CD4-positive, alpha-beta memory T cell (primary cell): ENCODE measurements at regions not wholly inside any gene's neighbourhood (a gene's known extent, or its start where the extent isn't known, plus 50 kb on each side); places are given as distances from the start of the nearest gene placed in this dataset.

Source experiments
- CTCF ChIA-PET: fragments of 350-600 bp; sonication (Branson Sonifier 250); formaldehyde crosslinking; loops from one replicate; lab custom pipeline; 2021; ENCODE audit warnings: inconsistent platforms; ENCODE audit not compliant: partially characterized antibody; lab: Charles Lee
- POLR2A ChIA-PET: fragments of 350-600 bp; sonication (Branson Sonifier 250); formaldehyde crosslinking; loops from one replicate; lab custom pipeline; 2021; ENCODE audit not compliant: partially characterized antibody; lab: Charles Lee
- DNase-seq, 5 donors: peaks; one replicate each; pipeline versions ENCODE4 v3.0.0 to v3.0.0-alpha.2; 2020 to 2022; ENCODE audit warnings: mixed read lengths in 1 of 5
- H3K27ac ChIP-seq: one replicate; pipeline ENCODE4 v1.7.0; 2013; ENCODE audit warnings: low read depth, low read length
- H3K27me3 ChIP-seq: 2 replicates; pipeline ENCODE4 v1.7.0; 2013; ENCODE audit warnings: mild to moderate bottlenecking, low read length, moderate library complexity; ENCODE audit not compliant: insufficient read depth
- H3K36me3 ChIP-seq: 2 replicates; pipeline ENCODE4 v1.7.0; 2013; ENCODE audit warnings: mild to moderate bottlenecking, low read length, moderate library complexity; ENCODE audit not compliant: insufficient read depth
- H3K4me1 ChIP-seq: 2 replicates; pipeline ENCODE4 v1.7.0; 2013; ENCODE audit warnings: mild to moderate bottlenecking, low read length, moderate library complexity; ENCODE audit not compliant: insufficient read depth
- H3K4me3 ChIP-seq, 2 donors: one replicate each; pipeline ENCODE4 v1.7.0; 2013; ENCODE audit warnings: low read length in 2 of 2, mild to moderate bottlenecking in 1 of 2
- H3K9me3 ChIP-seq, 2 donors: one replicate each; pipeline ENCODE4 v1.7.0; 2013; ENCODE audit warnings: low read length in 2 of 2, control low read depth in 1 of 2; ENCODE audit not compliant: control insufficient read depth in 1 of 2
- H3K27ac Mint-ChIP-seq, 7 donors: one replicate each; pipeline ENCODE4 v1.8.0; 2020 to 2021; ENCODE audit warnings: mixed read lengths in 7 of 7, mild to moderate bottlenecking in 6 of 7, inconsistent platforms in 3 of 7, moderate library complexity in 3 of 7
- H3K27me3 Mint-ChIP-seq, 2 donors: one replicate each; pipeline ENCODE4 v1.8.0; 2020 to 2021; ENCODE audit warnings: mixed read lengths in 2 of 2
- H3K36me3 Mint-ChIP-seq, 2 donors: one replicate each; pipeline ENCODE4 v1.8.0; 2020 to 2021; ENCODE audit warnings: mixed read lengths in 2 of 2, inconsistent platforms in 1 of 2, mild to moderate bottlenecking in 1 of 2
- H3K4me1 Mint-ChIP-seq, 4 donors: one replicate each; pipeline ENCODE4 v1.8.0; 2020 to 2021; ENCODE audit warnings: mixed read lengths in 4 of 4, mild to moderate bottlenecking in 1 of 4
- H3K4me3 Mint-ChIP-seq, 8 donors: one replicate each; pipeline ENCODE4 v1.8.0; 2020 to 2021; ENCODE audit warnings: mixed read lengths in 8 of 8, mild to moderate bottlenecking in 7 of 8, moderate library complexity in 6 of 8, inconsistent platforms in 3 of 8
- H3K9me3 Mint-ChIP-seq, 8 donors: one replicate each; pipeline ENCODE4 v1.8.0; 2020 to 2021; ENCODE audit warnings: mixed read lengths in 8 of 8, mild to moderate bottlenecking in 5 of 8, inconsistent platforms in 3 of 8, moderate library complexity in 1 of 8
- intact Hi-C: fragments of 100-400 bp; cut with micrococcal nuclease; formaldehyde crosslinking; loops from one replicate; pipeline ENCODE4 v1.15.1; 2023

DNA sequence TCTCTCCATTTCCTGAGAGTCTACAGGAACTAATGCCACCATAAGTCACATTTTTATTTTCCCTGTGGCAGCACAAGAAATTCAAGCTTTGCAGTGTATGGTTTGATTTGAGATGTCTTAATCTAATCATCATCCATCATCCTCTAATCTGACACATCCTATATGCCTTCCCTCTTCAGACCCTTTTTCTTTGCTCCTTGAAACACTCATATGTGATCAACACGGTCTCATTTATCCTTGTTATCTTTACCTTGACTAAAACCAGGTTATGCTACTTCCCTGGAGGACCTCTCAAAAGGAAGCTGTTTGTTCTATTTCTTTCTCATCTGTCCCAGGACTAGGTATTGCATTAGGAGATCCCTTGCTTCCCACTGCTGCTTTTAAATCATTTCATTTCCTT, 146.9 kb upstream of the MRPS30 start:
- Mint-ChIP-seq H3K4me1 (no peaks in the 10 kb centered on the region), H3K9me3 (peaks cover 3 to 36% (median 10%) of the 10 kb centered on the region in 8 donors), H3K36me3 (no peaks in the 10 kb centered on the region), H3K27me3 (no peaks in the 10 kb centered on the region), H3K4me3 (peak overlapping the region in 1 of 8 donors; percentile 7), H3K27ac (no peak overlapping the region)
- Histone ChIP-seq H3K27ac (no peak overlapping the region), H3K36me3 (no peaks in the 10 kb centered on the region), H3K4me3 (no peak overlapping the region), H3K9me3 (no peaks in the 10 kb centered on the region), H3K27me3 (no peaks in the 10 kb centered on the region), H3K4me1 (no peaks in the 10 kb centered on the region)
- no peak for DNase-seq
- CTCF ChIA-PET, result no interaction called here
- intact Hi-C loops, result no loop called here
- POLR2A ChIA-PET, result no interaction called here

DNA sequence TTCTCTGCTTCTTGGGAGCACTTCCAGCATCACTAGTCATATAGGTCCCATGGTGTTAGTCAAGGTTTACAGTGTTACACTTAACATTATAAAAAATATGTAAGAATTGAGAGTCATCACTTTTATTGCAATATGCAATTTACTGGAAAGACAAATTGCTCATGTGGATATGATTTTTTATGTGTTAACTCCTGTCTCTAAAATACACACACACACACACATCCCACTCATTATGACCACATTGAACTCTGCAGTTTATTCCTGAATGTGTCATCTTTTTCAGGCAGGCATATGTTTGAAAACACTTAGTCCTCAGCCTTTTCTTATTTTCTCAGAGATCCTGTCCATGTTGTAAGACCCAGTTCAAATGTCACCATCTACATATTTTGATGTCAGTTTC, 148.5 kb upstream of the MRPS30 start:
- ChIA-PET POLR2A (no interaction called here), CTCF (no interaction called here)
- Histone ChIP-seq H3K27me3 (no peaks in the 10 kb centered on the region), H3K4me1 (no peaks in the 10 kb centered on the region), H3K36me3 (no peaks in the 10 kb centered on the region), H3K9me3 (peaks cover 0 to 6% of the 10 kb centered on the region in 2 donors), H3K27ac (no peak overlapping the region), H3K4me3 (no peak overlapping the region)
- no peak for DNase-seq
- Mint-ChIP-seq H3K4me1 (no peaks in the 10 kb centered on the region), H3K9me3 (peaks cover 4 to 38% (median 13%) of the 10 kb centered on the region in 8 donors), H3K27me3 (no peaks in the 10 kb centered on the region), H3K27ac (no peak overlapping the region), H3K36me3 (no peaks in the 10 kb centered on the region), H3K4me3 (no peak overlapping the region)
- intact Hi-C loops, result no loop called here

DNA sequence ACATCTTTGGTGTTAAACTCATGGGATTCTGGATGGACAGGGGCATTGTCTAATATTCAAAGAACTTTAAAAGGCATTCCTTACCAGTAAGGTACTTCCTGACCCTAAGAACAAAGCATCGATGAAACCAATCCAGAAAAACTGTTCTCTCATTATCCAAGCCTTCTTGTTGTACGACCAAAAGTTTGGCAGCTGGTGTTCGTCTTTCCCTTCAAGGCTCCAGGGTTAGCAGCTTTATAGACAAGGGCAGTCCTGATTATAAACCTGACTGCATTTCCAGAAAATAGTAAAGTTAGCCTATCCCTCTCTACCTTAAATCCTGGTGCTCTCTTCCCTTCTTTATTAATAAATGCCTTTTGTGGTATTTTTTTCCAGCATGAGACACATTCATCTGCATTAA, 149.4 kb upstream of the MRPS30 start:
- Mint-ChIP-seq H3K9me3 (peaks cover 4 to 39% (median 15%) of the 10 kb centered on the region in 8 donors), H3K36me3 (no peaks in the 10 kb centered on the region), H3K4me1 (no peaks in the 10 kb centered on the region), H3K27ac (no peak overlapping the region), H3K27me3 (no peaks in the 10 kb centered on the region), H3K4me3 (no peak overlapping the region)
- peaks cover 0 to 6% of the 10 kb centered on the region in 2 donors for H3K9me3 ChIP-seq
- POLR2A ChIA-PET, result no interaction called here
- H3K4me3 ChIP-seq, result no peak overlapping the region
- no peaks in the 10 kb centered on the region for H3K27me3 ChIP-seq
- intact Hi-C loops, result no loop called here
- CTCF ChIA-PET, result no interaction called here
- no peaks in the 10 kb centered on the region for H3K4me1 ChIP-seq
- no peak overlapping the region for H3K27ac ChIP-seq
- H3K36me3 ChIP-seq, result no peaks in the 10 kb centered on the region
- DNase-seq, result no peak

DNA sequence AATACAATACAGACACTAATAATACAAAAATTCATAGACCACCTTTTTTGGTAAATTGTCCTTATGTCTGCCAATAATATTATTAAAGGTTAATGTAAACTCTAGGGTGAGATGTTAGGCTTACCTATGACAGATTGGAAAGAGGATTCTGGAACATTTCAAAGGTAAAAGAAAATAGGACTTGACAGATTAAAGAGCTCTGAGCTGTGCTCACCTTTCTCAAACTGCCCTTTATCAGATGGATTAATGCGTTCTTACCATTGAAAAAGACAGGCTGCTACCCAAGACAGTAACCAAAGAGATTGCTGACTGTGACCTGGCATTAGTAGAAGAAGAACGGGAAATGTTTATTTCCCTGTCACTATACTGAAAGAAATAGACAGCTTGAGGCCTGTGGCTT, 156.1 kb upstream of the MRPS30 start:
- Histone ChIP-seq H3K27me3 (no peaks in the 10 kb centered on the region), H3K27ac (no peak overlapping the region), H3K4me3 (no peak overlapping the region), H3K9me3 (peaks cover 0 to 6% of the 10 kb centered on the region in 2 donors), H3K36me3 (no peaks in the 10 kb centered on the region), H3K4me1 (no peaks in the 10 kb centered on the region)
- H3K4me3 Mint-ChIP-seq, result no peak overlapping the region
- POLR2A ChIA-PET, result no interaction called here
- DNase-seq, result no peak
- H3K36me3 Mint-ChIP-seq, result no peaks in the 10 kb centered on the region
- CTCF ChIA-PET, result no interaction called here
- no peaks in the 10 kb centered on the region for H3K4me1 Mint-ChIP-seq
- H3K27ac Mint-ChIP-seq, result no peak overlapping the region
- intact Hi-C loops, result no loop called here
- no peaks in the 10 kb centered on the region for H3K27me3 Mint-ChIP-seq
- H3K9me3 Mint-ChIP-seq, result peaks cover 4 to 20% (median 10%) of the 10 kb centered on the region in 8 donors

DNA sequence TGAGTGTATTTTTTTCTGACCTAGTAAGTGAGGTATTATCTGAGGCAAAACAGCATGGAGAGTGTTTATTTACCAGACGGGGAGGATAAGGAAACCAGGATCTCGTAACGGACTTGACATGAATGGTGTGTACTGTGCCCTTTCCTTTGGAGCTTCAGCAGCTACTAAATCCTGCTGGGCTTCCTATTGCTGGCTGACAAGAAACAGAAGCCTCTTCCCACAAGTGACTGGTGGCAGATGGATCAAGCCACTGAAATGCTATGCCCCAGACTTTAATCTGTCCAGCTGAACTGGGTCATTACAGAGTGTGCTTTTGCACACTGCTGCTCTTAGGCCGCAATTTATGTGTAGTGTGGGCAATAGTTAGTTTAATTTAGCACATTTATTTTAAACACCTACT, 162.7 kb upstream of the MRPS30 start:
- DNase-seq, result no peak
- Mint-ChIP-seq H3K27ac (no peak overlapping the region), H3K9me3 (peaks cover 0 to 2% (median 0%) of the 10 kb centered on the region in 8 donors), H3K36me3 (no peaks in the 10 kb centered on the region), H3K27me3 (no peaks in the 10 kb centered on the region), H3K4me3 (no peak overlapping the region), H3K4me1 (no peaks in the 10 kb centered on the region)
- intact Hi-C loops, result no loop called here
- Histone ChIP-seq H3K9me3 (no peaks in the 10 kb centered on the region), H3K27me3 (no peaks in the 10 kb centered on the region), H3K4me1 (no peaks in the 10 kb centered on the region), H3K36me3 (no peaks in the 10 kb centered on the region), H3K4me3 (no peak overlapping the region), H3K27ac (no peak overlapping the region)
- CTCF ChIA-PET, result no interaction called here
- POLR2A ChIA-PET, result no interaction called here

DNA sequence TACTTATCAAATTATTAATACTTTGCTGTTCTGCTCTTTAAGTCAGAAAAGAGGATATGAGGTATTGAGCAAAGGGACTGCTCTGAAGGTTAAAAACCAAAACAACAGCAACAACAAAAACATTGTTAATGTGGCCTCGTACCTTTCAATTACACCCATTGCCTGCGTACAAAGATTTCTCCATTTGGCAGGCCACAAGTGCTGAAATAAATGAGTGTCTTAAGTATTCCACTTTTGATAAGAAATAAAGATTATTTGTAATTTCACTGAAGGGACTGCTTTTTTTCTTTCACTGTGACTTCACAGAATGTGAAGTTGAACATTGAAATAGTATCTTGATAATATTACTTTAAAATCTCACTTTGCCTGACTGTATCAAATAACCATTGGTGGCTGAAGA, 163.2 kb upstream of the MRPS30 start:
- ChIA-PET POLR2A (no interaction called here), CTCF (no interaction called here)
- Histone ChIP-seq H3K27me3 (no peaks in the 10 kb centered on the region), H3K9me3 (no peaks in the 10 kb centered on the region), H3K4me1 (no peaks in the 10 kb centered on the region), H3K36me3 (no peaks in the 10 kb centered on the region), H3K27ac (no peak overlapping the region), H3K4me3 (no peak overlapping the region)
- Mint-ChIP-seq H3K36me3 (no peaks in the 10 kb centered on the region), H3K4me3 (no peak overlapping the region), H3K9me3 (peaks cover 0 to 1% (median 0%) of the 10 kb centered on the region in 8 donors), H3K4me1 (no peaks in the 10 kb centered on the region), H3K27ac (no peak overlapping the region), H3K27me3 (no peaks in the 10 kb centered on the region)
- intact Hi-C loops, result no loop called here
- no peak for DNase-seq

DNA sequence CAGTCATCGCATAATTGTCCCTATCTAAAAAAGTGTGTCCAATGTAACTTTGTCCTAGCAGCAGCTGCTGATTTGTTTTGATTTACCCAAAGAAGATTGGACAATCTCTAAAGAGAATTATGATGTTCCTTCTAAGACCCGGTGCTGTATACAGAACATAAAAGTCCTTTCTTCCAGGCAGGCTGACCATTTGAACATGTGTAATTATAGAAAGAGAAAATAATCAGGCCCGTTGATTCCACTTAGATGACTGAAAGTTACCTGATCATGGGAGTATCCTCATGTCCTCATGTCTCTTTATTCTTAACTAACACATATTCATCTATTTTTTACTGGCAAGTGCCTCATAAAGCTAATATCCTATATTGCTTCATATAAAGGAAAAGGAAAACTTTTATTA, 164.1 kb upstream of the MRPS30 start:
- intact Hi-C loops, result no loop called here
- Mint-ChIP-seq H3K9me3 (peaks cover 0 to 2% (median 0%) of the 10 kb centered on the region in 8 donors), H3K4me3 (no peak overlapping the region), H3K27me3 (no peaks in the 10 kb centered on the region), H3K4me1 (no peaks in the 10 kb centered on the region), H3K27ac (no peak overlapping the region), H3K36me3 (no peaks in the 10 kb centered on the region)
- H3K4me3 ChIP-seq, result no peak overlapping the region
- no peaks in the 10 kb centered on the region for H3K27me3 ChIP-seq
- no peaks in the 10 kb centered on the region for H3K4me1 ChIP-seq
- H3K9me3 ChIP-seq, result no peaks in the 10 kb centered on the region
- H3K36me3 ChIP-seq, result no peaks in the 10 kb centered on the region
- POLR2A ChIA-PET, result no interaction called here
- CTCF ChIA-PET, result no interaction called here
- H3K27ac ChIP-seq, result no peak overlapping the region
- DNase-seq, result no peak

DNA sequence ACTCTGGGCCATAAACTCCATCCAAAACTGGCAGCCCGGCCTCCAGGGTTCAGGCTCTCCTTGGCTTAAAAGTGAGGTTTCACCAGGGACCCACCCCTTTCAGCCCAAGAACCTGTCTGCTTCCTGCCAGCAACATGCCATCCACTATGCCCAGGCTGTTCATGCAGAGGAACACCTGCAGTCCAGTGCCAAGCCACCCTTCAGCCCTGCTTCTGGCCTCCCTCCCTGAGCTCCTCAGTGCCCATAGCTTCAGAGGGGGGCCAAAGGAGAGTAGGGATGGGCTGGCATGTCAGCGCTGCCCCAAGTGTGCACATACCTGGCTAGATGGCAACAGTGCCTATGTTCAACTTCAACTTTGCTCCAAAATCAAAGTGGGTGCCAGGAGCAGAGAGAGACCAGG, 166.9 kb upstream of the MRPS30 start:
- POLR2A ChIA-PET, result no interaction called here
- CTCF ChIA-PET, result no interaction called here
- H3K9me3 Mint-ChIP-seq, result peaks cover 0 to 5% (median 0%) of the 10 kb centered on the region in 8 donors
- no peak for DNase-seq
- Histone ChIP-seq H3K9me3 (no peaks in the 10 kb centered on the region), H3K4me1 (no peaks in the 10 kb centered on the region), H3K4me3 (no peak overlapping the region), H3K36me3 (no peaks in the 10 kb centered on the region), H3K27me3 (no peaks in the 10 kb centered on the region), H3K27ac (no peak overlapping the region)
- no peaks in the 10 kb centered on the region for H3K27me3 Mint-ChIP-seq
- H3K4me1 Mint-ChIP-seq, result no peaks in the 10 kb centered on the region
- no peaks in the 10 kb centered on the region for H3K36me3 Mint-ChIP-seq
- intact Hi-C loops, result no loop called here
- no peak overlapping the region for H3K27ac Mint-ChIP-seq
- H3K4me3 Mint-ChIP-seq, result no peak overlapping the region
